ENCODE measurements at regions not wholly inside any gene's neighbourhood (a gene's known extent, or its start where the extent isn't known, plus 50 kb on each side); places are given as distances from the start of the nearest gene placed in this dataset.

DNA sequence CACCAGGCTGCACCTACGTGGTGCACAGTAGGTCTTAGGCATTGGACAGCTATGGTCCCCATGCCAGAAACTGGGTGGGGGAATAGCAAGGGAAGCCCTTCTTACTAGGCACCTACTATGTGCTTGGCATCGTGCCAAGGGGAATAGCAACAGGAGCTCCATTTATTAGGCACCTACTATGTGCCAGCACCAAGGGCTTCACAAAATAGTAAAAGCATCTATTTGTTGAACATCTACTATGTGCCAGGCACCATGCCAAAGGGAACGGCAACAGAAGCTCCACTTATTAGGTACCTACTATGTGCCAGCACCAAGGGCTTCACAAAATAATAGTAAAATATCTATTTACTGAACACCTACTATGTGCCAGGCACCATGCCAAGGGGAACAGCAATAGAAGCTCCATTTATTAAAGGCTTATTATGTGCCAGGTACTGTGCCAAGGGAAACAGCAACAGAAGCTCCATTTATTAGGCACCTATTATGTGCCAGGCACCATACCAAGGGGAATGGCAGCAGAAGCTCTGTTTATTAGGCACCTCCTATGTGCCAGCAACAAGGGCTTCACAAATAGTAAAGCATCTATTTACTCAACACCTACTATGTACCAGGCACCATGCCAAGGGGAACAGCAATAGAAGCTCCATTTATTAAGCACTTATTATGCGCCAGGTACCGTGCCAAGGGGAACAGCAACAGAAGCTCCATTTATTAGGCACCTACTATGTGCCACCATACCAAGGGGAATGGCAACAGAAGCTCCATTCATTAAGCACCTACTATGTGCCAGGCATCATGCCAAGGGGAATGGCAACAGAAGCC, 108.5 kb downstream of the PTPRS start:
- Mint-ChIP-seq H3K4me3 (ENCODE audit: low read depth, unreplicated experiment) (no peak overlapping the region), H3K36me3 (ENCODE audit: insufficient read depth, unreplicated experiment) (no peaks in the 10 kb centered on the region), H3K27me3 (ENCODE audit: unreplicated experiment) (no peaks in the 10 kb centered on the region), H3K4me1 (ENCODE audit: low read depth, unreplicated experiment) (no peaks in the 10 kb centered on the region), H3K9me3 (ENCODE audit: low read depth, unreplicated experiment) (no peaks in the 10 kb centered on the region), H3K27ac (ENCODE audit: unreplicated experiment) (no peak overlapping the region)
- BruUV-seq (replicated peaks), result no TSS peak
- CTCF ChIA-PET, result no interaction called here
- intact Hi-C loops (cut with micrococcal nuclease; ENCODE audit: unreplicated experiment), result no loop called here
- TF ChIP-seq, protein P1, sequence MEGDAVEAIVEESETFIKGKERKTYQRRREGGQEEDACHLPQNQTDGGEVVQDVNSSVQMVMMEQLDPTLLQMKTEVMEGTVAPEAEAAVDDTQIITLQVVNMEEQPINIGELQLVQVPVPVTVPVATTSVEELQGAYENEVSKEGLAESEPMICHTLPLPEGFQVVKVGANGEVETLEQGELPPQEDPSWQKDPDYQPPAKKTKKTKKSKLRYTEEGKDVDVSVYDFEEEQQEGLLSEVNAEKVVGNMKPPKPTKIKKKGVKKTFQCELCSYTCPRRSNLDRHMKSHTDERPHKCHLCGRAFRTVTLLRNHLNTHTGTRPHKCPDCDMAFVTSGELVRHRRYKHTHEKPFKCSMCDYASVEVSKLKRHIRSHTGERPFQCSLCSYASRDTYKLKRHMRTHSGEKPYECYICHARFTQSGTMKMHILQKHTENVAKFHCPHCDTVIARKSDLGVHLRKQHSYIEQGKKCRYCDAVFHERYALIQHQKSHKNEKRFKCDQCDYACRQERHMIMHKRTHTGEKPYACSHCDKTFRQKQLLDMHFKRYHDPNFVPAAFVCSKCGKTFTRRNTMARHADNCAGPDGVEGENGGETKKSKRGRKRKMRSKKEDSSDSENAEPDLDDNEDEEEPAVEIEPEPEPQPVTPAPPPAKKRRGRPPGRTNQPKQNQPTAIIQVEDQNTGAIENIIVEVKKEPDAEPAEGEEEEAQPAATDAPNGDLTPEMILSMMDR (IDR thresholded peaks at IDR 0.05; ENCODE audit: unreplicated experiment), result no peak
- DNase-seq, result no peak

GRCh38 chr19:5230730-5231555, 109.7 kb downstream of the PTPRS start:
- no peaks in the 10 kb centered on the region for H3K27me3 Mint-ChIP-seq (ENCODE audit: unreplicated experiment)

GRCh38 chr19:5229778-5230335, 110.8 kb downstream of the PTPRS start:
- no peak overlapping the region for H3K27ac Mint-ChIP-seq (ENCODE audit: unreplicated experiment)
- DNase-seq, result no peak
- H3K4me1 Mint-ChIP-seq (ENCODE audit: low read depth, unreplicated experiment), result no peaks in the 10 kb centered on the region
- H3K9me3 Mint-ChIP-seq (ENCODE audit: low read depth, unreplicated experiment), result no peaks in the 10 kb centered on the region
- TF ChIP-seq, protein P1 (IDR thresholded peaks at IDR 0.05; ENCODE audit: unreplicated experiment), result no peak
- H3K27me3 Mint-ChIP-seq (ENCODE audit: unreplicated experiment), result no peaks in the 10 kb centered on the region
- no peaks in the 10 kb centered on the region for H3K36me3 Mint-ChIP-seq (ENCODE audit: insufficient read depth, unreplicated experiment)
- no peak overlapping the region for H3K4me3 Mint-ChIP-seq (ENCODE audit: low read depth, unreplicated experiment)
- CTCF ChIA-PET, result interaction anchor here (0.5 kb wide), 1 partner anchor 66 kb away, joined by 3 read pairs; no protein-coding TSS in a partner anchor
- BruUV-seq (replicated peaks), result no TSS peak
- intact Hi-C loops (cut with micrococcal nuclease; ENCODE audit: unreplicated experiment), result no loop called here

More at GRCh38 chr19:5230730-5231555, 109.7 kb downstream of the PTPRS start:
- H3K4me1 Mint-ChIP-seq (ENCODE audit: low read depth, unreplicated experiment), result no peaks in the 10 kb centered on the region
- H3K4me3 Mint-ChIP-seq (ENCODE audit: low read depth, unreplicated experiment), result no peak overlapping the region
- H3K9me3 Mint-ChIP-seq (ENCODE audit: low read depth, unreplicated experiment), result no peaks in the 10 kb centered on the region
- no peak for DNase-seq
- intact Hi-C loops (cut with micrococcal nuclease; ENCODE audit: unreplicated experiment), result no loop called here
- TF ChIP-seq, protein P1 (IDR thresholded peaks at IDR 0.05; ENCODE audit: unreplicated experiment), result no peak
- no TSS peak for BruUV-seq (replicated peaks)
- CTCF ChIA-PET, result no interaction called here
- H3K27ac Mint-ChIP-seq (ENCODE audit: unreplicated experiment), result no peak overlapping the region
- H3K36me3 Mint-ChIP-seq (ENCODE audit: insufficient read depth, unreplicated experiment), result no peaks in the 10 kb centered on the region

DNA sequence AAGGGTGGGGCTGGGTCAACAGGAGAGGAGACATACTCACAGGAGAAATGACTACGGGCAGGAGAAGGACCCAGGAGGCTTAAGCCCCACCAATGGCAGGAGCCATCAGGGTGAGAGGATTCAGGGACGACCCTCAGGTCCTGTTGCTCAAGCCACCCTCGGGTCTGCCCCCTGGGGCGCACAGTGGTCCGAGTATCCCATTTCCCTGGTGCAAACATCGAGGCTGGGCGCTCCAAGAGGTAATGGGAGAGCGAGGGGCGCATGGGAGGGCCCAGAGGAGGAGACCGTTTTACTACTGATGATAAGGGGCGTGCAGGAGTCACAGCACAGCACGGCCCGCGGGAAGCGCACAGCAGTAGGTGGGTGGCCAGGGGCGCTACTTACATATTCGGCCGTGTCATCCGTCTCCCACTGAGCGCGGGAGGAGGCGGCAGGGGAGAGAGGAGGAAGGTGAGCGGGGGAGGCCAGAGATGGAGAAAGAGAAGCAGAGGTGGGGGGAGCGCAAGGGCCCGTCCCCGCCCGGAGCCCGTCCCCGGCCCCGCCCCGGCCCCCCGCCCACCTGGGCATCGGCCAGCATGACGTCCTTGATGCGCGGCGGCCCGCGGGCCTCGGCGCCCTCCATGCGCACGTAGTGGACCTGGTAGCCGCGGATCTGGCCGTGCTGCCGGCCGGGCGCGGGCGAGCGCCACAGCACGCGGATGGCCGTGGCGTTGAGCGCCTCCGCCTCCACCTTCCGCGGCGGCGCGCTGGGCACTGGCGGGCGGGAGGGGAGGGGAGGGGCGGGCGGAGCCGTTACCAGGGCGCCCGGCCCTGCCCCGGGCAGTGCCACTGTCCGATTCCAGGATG, 111.5 kb downstream of the PTPRS start:
- CTCF ChIA-PET, result no interaction called here
- DNase-seq, result no peak
- Mint-ChIP-seq H3K4me1 (ENCODE audit: low read depth, unreplicated experiment) (no peaks in the 10 kb centered on the region), H3K27me3 (ENCODE audit: unreplicated experiment) (no peaks in the 10 kb centered on the region), H3K4me3 (ENCODE audit: low read depth, unreplicated experiment) (no peak overlapping the region), H3K36me3 (ENCODE audit: insufficient read depth, unreplicated experiment) (no peaks in the 10 kb centered on the region), H3K9me3 (ENCODE audit: low read depth, unreplicated experiment) (no peaks in the 10 kb centered on the region), H3K27ac (ENCODE audit: unreplicated experiment) (no peak overlapping the region)
- intact Hi-C loops (cut with micrococcal nuclease; ENCODE audit: unreplicated experiment), result no loop called here
- TF ChIP-seq, protein P1 (IDR thresholded peaks at IDR 0.05; ENCODE audit: unreplicated experiment), result no peak
- no TSS peak for BruUV-seq (replicated peaks)

Measured in Calu3 (cell line).